Caki2 (cell line): ENCODE measurements at regions not wholly inside any gene's neighbourhood (a gene's known extent, or its start where the extent isn't known, plus 50 kb on each side); places are given as distances from the start of the nearest gene placed in this dataset.

ENCODE experiments used
- DNase-seq: peaks from one replicate; pipeline ENCODE4 v3.0.0-alpha.2; 2015; ENCODE audit warnings: low read depth
- in situ Hi-C: cut with HindIII; loops from 2 replicates; pipeline ENCODE4 v1.10.0; 2016; ENCODE audit warnings: low sequenced_read_pairs, low pct_unique_long_range_greater_than_20kb, mixed read lengths

- no peak for DNase-seq
- in situ Hi-C loops: no loop called here
These were observed 296.3 kb downstream of the PTBP2 start for GRCh38 chr1:97017895-97018294.
